Psoas muscle (tissue), 7 donors: ENCODE measurements at regions not wholly inside any gene's neighbourhood (a gene's known extent, or its start where the extent isn't known, plus 50 kb on each side); places are given as distances from the start of the nearest gene placed in this dataset.

ENCODE experiments used
- ATAC-seq, 4 donors: fragments of 200-7000 bp; cut with Tn5 transposase; one replicate each; pipeline ENCODE4 v1.9.1; 2020; ENCODE audit warnings: moderate library complexity in 3 of 4, mild to moderate bottlenecking in 2 of 4
- DNase-seq, 2 donors: peaks; one replicate each; pipeline ENCODE4 v3.0.0-alpha.2; 2020
- H3K27ac ChIP-seq: fragments of 200-600 bp; one replicate; pipeline ENCODE4 v1.8.0; 2022
- H3K27me3 ChIP-seq, 3 donors: fragments of 200-600 bp in 1 of 3; one replicate each; pipeline versions ENCODE4 v1.6.1 to v1.8.0; 2013 to 2022; ENCODE audit warnings: low read length in 2 of 3, mild to moderate bottlenecking in 2 of 3, moderate library complexity in 1 of 3; ENCODE audit not compliant: insufficient read depth in 3 of 3
- H3K36me3 ChIP-seq, 2 donors: fragments of 200-600 bp in 1 of 2; one replicate each; pipeline versions ENCODE4 v1.6.1 to v1.8.0; 2013 to 2022; ENCODE audit warnings: low read depth in 1 of 2, mild to moderate bottlenecking in 1 of 2, moderate library complexity in 1 of 2; ENCODE audit not compliant: insufficient read depth in 1 of 2
- H3K4me1 ChIP-seq: fragments of 200-600 bp; one replicate; pipeline ENCODE4 v1.8.0; 2022
- H3K4me3 ChIP-seq: fragments of 200-600 bp; one replicate; pipeline ENCODE4 v1.8.0; 2022; ENCODE audit warnings: mild to moderate bottlenecking
- H3K9me3 ChIP-seq: fragments of 200-600 bp; one replicate; pipeline ENCODE4 v1.8.0; 2022
- WGBS, 3 donors: extraction: QIAGEN DNeasy Blood & Tissue Kit; methylation state at CpG; one replicate each; pipeline versions ENCODE4 v1.1.6 to v1.1.7; 2013; 5-methylcytosine and 5-hydroxymethylcytosine counted together
- intact Hi-C, 2 donors: fragments of 100-400 bp; cut with DNase I; formaldehyde crosslinking; loops; one replicate each; pipeline versions ENCODE4 v1.11.0 to v1.14.2; 2022
- TF ChIP-seq, protein P1 (sequence below): fragments of 200-600 bp; IDR thresholded peaks from one replicate; pipeline ENCODE4 v1.8.0; 2022; ENCODE audit warnings: antibody characterized with exemption
- donor health status: healthy with polysubstance abuse.
- donor health status: DM: no; HTN: no; CAD: no; lungs with moderate emphysema.
- donor health status: Bipolar disorder and iron deficiency.
- donor health status: healthy.
- donor health status: DM: yes; HTN: yes; CAD: no.
- donor health status: DM: no; HTN: no; CAD: no.
- donor health status: DM: yes; HTN: yes; CAD: no.

GRCh38 chr6:71137973-71138372 lies 150.6 kb upstream of the OGFRL1 start:
- intact Hi-C loops: no loop called here

DNA sequence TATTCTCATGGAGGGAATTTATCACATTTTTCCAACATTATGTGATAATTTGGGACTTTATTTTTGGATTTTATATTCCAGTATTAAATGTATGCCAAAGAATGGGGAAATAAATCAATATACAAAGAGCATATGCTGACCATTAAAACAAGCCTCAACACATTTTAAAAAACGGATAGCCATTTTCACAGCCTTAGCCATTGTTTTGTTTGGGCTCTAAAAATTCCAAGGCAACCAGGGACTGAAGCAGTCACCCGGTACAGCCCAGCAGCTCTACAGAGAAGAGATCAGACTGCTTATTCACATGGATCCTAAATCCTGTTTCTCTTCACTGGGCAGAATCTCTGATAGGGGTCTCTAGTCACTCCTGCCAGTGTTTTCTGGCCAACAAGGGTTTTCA lies 150.2 kb upstream of the OGFRL1 start:
- no peak overlapping the region for H3K27ac ChIP-seq
- no peaks in the 10 kb centered on the region for H3K36me3 ChIP-seq
- H3K4me1 ChIP-seq: no peaks in the 10 kb centered on the region
- H3K27me3 ChIP-seq: no peaks in the 10 kb centered on the region
- H3K9me3 ChIP-seq: no peaks in the 10 kb centered on the region
- 44 to 57% (median 55%) methylated on average over 2 of the region's 2 CpGs for WGBS, 3 donors
- DNase-seq: no peak
- H3K4me3 ChIP-seq: no peak overlapping the region
- no peak for ATAC-seq
- TF ChIP-seq, protein P1, sequence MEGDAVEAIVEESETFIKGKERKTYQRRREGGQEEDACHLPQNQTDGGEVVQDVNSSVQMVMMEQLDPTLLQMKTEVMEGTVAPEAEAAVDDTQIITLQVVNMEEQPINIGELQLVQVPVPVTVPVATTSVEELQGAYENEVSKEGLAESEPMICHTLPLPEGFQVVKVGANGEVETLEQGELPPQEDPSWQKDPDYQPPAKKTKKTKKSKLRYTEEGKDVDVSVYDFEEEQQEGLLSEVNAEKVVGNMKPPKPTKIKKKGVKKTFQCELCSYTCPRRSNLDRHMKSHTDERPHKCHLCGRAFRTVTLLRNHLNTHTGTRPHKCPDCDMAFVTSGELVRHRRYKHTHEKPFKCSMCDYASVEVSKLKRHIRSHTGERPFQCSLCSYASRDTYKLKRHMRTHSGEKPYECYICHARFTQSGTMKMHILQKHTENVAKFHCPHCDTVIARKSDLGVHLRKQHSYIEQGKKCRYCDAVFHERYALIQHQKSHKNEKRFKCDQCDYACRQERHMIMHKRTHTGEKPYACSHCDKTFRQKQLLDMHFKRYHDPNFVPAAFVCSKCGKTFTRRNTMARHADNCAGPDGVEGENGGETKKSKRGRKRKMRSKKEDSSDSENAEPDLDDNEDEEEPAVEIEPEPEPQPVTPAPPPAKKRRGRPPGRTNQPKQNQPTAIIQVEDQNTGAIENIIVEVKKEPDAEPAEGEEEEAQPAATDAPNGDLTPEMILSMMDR: no peak
- intact Hi-C loops: no loop called here

More at GRCh38 chr6:71137973-71138372, 150.6 kb upstream of the OGFRL1 start:
- Histone ChIP-seq H3K9me3 (no peaks in the 10 kb centered on the region), H3K4me3 (no peak overlapping the region), H3K36me3 (no peaks in the 10 kb centered on the region), H3K27ac (no peak overlapping the region), H3K27me3 (no peaks in the 10 kb centered on the region), H3K4me1 (no peaks in the 10 kb centered on the region)
- 80 to 88% (median 84%) methylated on average over 1 of the region's 1 CpG for WGBS, 3 donors
- ATAC-seq (no peak), DNase-seq (no peak)
- TF ChIP-seq, protein P1: no peak

- TF ChIP-seq, protein P1: no peak
- Histone ChIP-seq H3K27ac (no peak overlapping the region), H3K4me3 (no peak overlapping the region), H3K4me1 (no peaks in the 10 kb centered on the region), H3K36me3 (no peaks in the 10 kb centered on the region), H3K27me3 (no peaks in the 10 kb centered on the region), H3K9me3 (no peaks in the 10 kb centered on the region)
- intact Hi-C loops: no loop called here
- DNase-seq (no peak), ATAC-seq (no peak)
- 80 to 86% (median 86%) methylated on average over 3 of the region's 3 CpGs for WGBS, 3 donors
Measured at GRCh38 chr6:71139249-71139648, 149.4 kb upstream of the OGFRL1 start.

DNA sequence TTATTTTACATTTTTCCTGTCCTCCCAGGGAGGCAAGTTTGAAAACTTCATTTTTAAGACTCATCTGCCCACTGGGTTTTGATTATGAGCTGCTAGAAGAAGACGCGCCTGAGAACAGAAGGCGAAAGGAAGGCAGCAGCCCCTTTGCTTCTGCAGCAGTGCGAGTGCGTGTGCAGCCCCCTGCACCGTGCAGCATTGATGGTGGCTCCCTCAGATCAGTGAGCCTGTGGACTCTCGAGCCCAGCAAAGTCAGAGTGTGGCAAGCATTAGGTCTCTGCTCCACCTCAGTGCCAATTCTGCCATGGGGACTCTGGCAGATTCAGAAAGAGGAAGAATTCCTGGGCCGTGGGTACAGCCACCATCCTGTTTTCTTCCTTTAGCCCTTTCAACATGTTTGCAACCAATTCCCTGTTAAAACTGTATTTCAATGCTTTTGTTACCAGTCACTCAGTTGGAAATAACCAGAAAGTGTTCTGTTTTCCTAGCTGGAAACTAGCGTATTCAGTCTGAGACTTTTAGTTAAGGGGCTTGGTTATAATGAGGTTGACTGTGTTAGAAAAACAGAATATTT lies 134.8 kb upstream of the OGFRL1 start:
- Histone ChIP-seq H3K4me1 (no peaks in the 10 kb centered on the region), H3K27ac (no peak overlapping the region), H3K36me3 (no peaks in the 10 kb centered on the region), H3K9me3 (no peaks in the 10 kb centered on the region), H3K27me3 (no peaks in the 10 kb centered on the region), H3K4me3 (no peak overlapping the region)
- TF ChIP-seq, protein P1: no peak
- no peak for ATAC-seq
- no peak for DNase-seq
- intact Hi-C loops: no loop called here
- 81 to 89% (median 83%) methylated on average over 9 of the region's 9 CpGs for WGBS, 3 donors

DNA sequence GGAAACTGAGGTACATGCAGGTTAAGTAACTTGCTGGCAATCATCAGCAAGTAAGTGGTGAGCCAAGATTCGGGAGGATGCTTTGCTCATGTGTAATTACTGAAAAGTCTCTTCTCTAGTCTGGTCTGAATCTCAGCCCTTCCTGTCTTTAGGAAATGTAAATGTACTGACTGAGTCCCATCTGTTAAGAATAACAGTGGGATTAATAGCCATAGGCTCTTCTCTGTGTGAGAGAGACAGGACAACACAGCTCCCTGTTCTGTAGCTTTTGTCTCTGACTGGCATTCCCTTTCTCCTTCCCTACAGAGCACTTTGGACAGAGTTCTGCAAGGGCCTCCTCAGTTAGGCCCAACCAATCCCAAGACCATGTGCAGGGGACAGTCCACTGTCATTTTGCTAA lies 131.3 kb upstream of the OGFRL1 start:
- ATAC-seq: no peak
- DNase-seq: no peak
- H3K27me3 ChIP-seq: no peaks in the 10 kb centered on the region
- H3K4me1 ChIP-seq: no peaks in the 10 kb centered on the region
- H3K9me3 ChIP-seq: no peaks in the 10 kb centered on the region
- H3K27ac ChIP-seq: no peak overlapping the region
- TF ChIP-seq, protein P1: no peak
- no peak overlapping the region for H3K4me3 ChIP-seq
- WGBS, 3 donors: 63 to 73% (median 68%) methylated on average over 1 of the region's 1 CpG
- intact Hi-C loops: no loop called here
- H3K36me3 ChIP-seq: no peaks in the 10 kb centered on the region
